Osteocyte (in vitro differentiated cells): ENCODE measurements at regions not wholly inside any gene's neighbourhood (a gene's known extent, or its start where the extent isn't known, plus 50 kb on each side); places are given as distances from the start of the nearest gene placed in this dataset.

Experiments
- DNase-seq: peaks from one replicate; pipeline ENCODE4 v3.0.0; 2021; ENCODE audit warnings: mixed read lengths; ENCODE audit not compliant: unreplicated experiment; ENCODE audit errors: extremely low spot score
- H3K27ac Mint-ChIP-seq: one replicate; pipeline ENCODE4 v1.8.0; 2021; ENCODE audit warnings: mild to moderate bottlenecking, mixed read lengths; ENCODE audit not compliant: unreplicated experiment
- H3K27me3 Mint-ChIP-seq: one replicate; pipeline ENCODE4 v1.8.0; 2021; ENCODE audit warnings: mixed read lengths; ENCODE audit not compliant: unreplicated experiment
- H3K36me3 Mint-ChIP-seq: one replicate; pipeline ENCODE4 v1.8.0; 2021; ENCODE audit warnings: mixed read lengths; ENCODE audit not compliant: unreplicated experiment
- H3K4me1 Mint-ChIP-seq: one replicate; pipeline ENCODE4 v1.8.0; 2021; ENCODE audit warnings: mixed read lengths; ENCODE audit not compliant: unreplicated experiment
- H3K4me3 Mint-ChIP-seq: one replicate; pipeline ENCODE4 v1.8.0; 2021; ENCODE audit warnings: mild to moderate bottlenecking, moderate library complexity, mixed read lengths; ENCODE audit not compliant: unreplicated experiment
- H3K9me3 Mint-ChIP-seq: one replicate; pipeline ENCODE4 v1.8.0; 2021; ENCODE audit warnings: mixed read lengths; ENCODE audit not compliant: unreplicated experiment
- CTCF ChIP-seq: fragments of 200-600 bp; sonication (generic); IDR thresholded peaks from 2 replicates; pipeline ENCODE4 v1.5.0; 2021; ENCODE audit warnings: antibody characterized with exemption, mild to moderate bottlenecking, moderate library complexity

GRCh38 chr1:195717651-195718050 is 890.6 kb downstream of the KCNT2 start:
- Mint-ChIP-seq H3K4me3 (no peak overlapping the region), H3K36me3 (no peaks in the 10 kb centered on the region), H3K27ac (no peak overlapping the region), H3K27me3 (no peaks in the 10 kb centered on the region), H3K9me3 (no peaks in the 10 kb centered on the region), H3K4me1 (peaks cover 17% of the 10 kb centered on the region)
- no peak for DNase-seq
- TF ChIP-seq CTCF: peak; percentile 67

GRCh38 chr1:195715652-195716051 is 892.6 kb downstream of the KCNT2 start:
- no peaks in the 10 kb centered on the region for H3K36me3 Mint-ChIP-seq
- H3K4me3 Mint-ChIP-seq: no peak overlapping the region
- no peak overlapping the region for H3K27ac Mint-ChIP-seq
- no peaks in the 10 kb centered on the region for H3K9me3 Mint-ChIP-seq
- no peak for DNase-seq
- peaks cover 17% of the 10 kb centered on the region for H3K4me1 Mint-ChIP-seq
- H3K27me3 Mint-ChIP-seq: no peaks in the 10 kb centered on the region
- no peak for TF ChIP-seq CTCF

- no peak for TF ChIP-seq CTCF
- H3K4me3 Mint-ChIP-seq: no peak overlapping the region
- no peaks in the 10 kb centered on the region for H3K36me3 Mint-ChIP-seq
- no peaks in the 10 kb centered on the region for H3K27me3 Mint-ChIP-seq
- DNase-seq: no peak
- H3K9me3 Mint-ChIP-seq: no peaks in the 10 kb centered on the region
- peaks cover 17% of the 10 kb centered on the region for H3K4me1 Mint-ChIP-seq
- H3K27ac Mint-ChIP-seq: no peak overlapping the region
Measured at GRCh38 chr1:195714248-195714647, 894.0 kb downstream of the KCNT2 start.

- H3K9me3 Mint-ChIP-seq: peaks cover 5% of the 10 kb centered on the region
- no peaks in the 10 kb centered on the region for H3K27me3 Mint-ChIP-seq
- no peak overlapping the region for H3K4me3 Mint-ChIP-seq
- H3K4me1 Mint-ChIP-seq: peaks cover 6% of the 10 kb centered on the region
- TF ChIP-seq CTCF: no peak
- no peaks in the 10 kb centered on the region for H3K36me3 Mint-ChIP-seq
- no peak for DNase-seq
- H3K27ac Mint-ChIP-seq: no peak overlapping the region
Measured at GRCh38 chr1:195709821-195710220, 898.4 kb downstream of the KCNT2 start.

GRCh38 chr1:195704028-195704427 is 904.2 kb downstream of the KCNT2 start:
- peaks cover 5% of the 10 kb centered on the region for H3K9me3 Mint-ChIP-seq
- no peak for DNase-seq

More at GRCh38 chr1:195704028-195704427, 904.2 kb downstream of the KCNT2 start:
- H3K36me3 Mint-ChIP-seq: no peaks in the 10 kb centered on the region
- H3K27ac Mint-ChIP-seq: no peak overlapping the region
- H3K4me3 Mint-ChIP-seq: no peak overlapping the region
- no peaks in the 10 kb centered on the region for H3K27me3 Mint-ChIP-seq
- no peaks in the 10 kb centered on the region for H3K4me1 Mint-ChIP-seq
- no peak for TF ChIP-seq CTCF
